Neural progenitor cell (in vitro differentiated cells): ENCODE measurements at regions not wholly inside any gene's neighbourhood (a gene's known extent, or its start where the extent isn't known, plus 50 kb on each side); places are given as distances from the start of the nearest gene placed in this dataset.

Experiments
- EZH2 ChIP-seq: fragments of 200-600 bp; sonication (generic); IDR thresholded peaks from 2 replicates; pipeline ENCODE4 v1.6.1; 2017; ENCODE audit warnings: antibody characterized with exemption, mild to moderate bottlenecking, moderate library complexity
- EZH2phosphoT487 ChIP-seq: fragments of 200-600 bp; sonication (generic); IDR thresholded peaks from 2 replicates; pipeline ENCODE4 v1.6.1; 2017; ENCODE audit warnings: antibody characterized with exemption
- TF ChIP-seq, protein P1 (sequence below): fragments of 200-600 bp; sonication (generic); IDR thresholded peaks from 2 replicates; pipeline ENCODE4 v1.5.1; 2017; ENCODE audit warnings: antibody characterized with exemption, mild to moderate bottlenecking

DNA sequence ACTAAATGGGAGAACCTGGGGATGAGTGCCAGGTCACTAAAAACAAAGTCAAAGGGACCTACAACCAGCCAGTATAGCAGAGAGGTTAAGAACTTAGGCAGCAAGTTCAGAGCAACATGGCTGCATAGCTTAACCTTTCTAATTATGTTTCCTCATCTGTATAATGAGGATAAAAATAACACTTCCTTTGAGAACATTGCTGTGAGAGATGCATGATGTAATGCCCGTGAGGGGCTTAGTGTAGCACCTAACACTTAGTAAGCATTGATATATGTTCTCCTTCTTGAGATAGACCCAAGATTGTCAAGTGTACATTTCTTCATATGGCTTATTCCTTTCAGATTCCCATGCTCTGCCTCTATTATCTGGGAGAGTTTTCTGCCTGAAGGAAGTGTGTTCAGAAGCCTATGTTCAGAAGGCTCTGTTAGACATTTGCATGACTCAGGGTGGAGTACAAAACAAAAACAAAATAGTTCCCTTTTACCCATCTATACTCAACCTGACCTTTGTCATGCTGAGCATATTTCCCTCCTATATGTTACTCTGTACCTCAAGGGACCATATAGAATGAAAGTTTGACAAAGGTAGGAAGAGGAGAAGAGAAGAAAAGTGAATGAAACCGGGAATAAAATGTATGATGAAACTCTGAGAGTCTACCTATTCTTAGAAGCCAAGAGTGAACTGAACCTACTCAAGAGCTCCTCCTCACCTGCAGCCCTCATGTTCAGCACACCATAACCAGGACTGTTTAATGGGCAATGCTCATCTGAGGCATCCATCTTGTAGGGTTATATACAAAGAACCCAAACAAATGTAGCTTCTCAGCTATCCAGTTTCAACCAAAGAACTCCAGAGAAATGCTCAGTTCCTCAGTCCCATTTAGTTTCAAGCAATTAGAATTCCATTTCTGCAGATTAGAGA lies 70.7 kb upstream of the KCNMB2 start:
- TF ChIP-seq, protein P1, sequence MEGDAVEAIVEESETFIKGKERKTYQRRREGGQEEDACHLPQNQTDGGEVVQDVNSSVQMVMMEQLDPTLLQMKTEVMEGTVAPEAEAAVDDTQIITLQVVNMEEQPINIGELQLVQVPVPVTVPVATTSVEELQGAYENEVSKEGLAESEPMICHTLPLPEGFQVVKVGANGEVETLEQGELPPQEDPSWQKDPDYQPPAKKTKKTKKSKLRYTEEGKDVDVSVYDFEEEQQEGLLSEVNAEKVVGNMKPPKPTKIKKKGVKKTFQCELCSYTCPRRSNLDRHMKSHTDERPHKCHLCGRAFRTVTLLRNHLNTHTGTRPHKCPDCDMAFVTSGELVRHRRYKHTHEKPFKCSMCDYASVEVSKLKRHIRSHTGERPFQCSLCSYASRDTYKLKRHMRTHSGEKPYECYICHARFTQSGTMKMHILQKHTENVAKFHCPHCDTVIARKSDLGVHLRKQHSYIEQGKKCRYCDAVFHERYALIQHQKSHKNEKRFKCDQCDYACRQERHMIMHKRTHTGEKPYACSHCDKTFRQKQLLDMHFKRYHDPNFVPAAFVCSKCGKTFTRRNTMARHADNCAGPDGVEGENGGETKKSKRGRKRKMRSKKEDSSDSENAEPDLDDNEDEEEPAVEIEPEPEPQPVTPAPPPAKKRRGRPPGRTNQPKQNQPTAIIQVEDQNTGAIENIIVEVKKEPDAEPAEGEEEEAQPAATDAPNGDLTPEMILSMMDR: no peak
- no peak for TF ChIP-seq EZH2
- no peak for TF ChIP-seq EZH2phosphoT487
